ENCODE measurements at regions not wholly inside any gene's neighbourhood (a gene's known extent, or its start where the extent isn't known, plus 50 kb on each side); places are given as distances from the start of the nearest gene placed in this dataset.

GRCh38 chr4:127097061-127097460, 535.7 kb upstream of the INTU start:
- no peak overlapping the region for H3K27ac ChIP-seq
- no peak for TF ChIP-seq ZFX (IDR thresholded peaks at IDR 0.05; ENCODE audit: borderline replicate concordance)
- TF ChIP-seq, protein P1, sequence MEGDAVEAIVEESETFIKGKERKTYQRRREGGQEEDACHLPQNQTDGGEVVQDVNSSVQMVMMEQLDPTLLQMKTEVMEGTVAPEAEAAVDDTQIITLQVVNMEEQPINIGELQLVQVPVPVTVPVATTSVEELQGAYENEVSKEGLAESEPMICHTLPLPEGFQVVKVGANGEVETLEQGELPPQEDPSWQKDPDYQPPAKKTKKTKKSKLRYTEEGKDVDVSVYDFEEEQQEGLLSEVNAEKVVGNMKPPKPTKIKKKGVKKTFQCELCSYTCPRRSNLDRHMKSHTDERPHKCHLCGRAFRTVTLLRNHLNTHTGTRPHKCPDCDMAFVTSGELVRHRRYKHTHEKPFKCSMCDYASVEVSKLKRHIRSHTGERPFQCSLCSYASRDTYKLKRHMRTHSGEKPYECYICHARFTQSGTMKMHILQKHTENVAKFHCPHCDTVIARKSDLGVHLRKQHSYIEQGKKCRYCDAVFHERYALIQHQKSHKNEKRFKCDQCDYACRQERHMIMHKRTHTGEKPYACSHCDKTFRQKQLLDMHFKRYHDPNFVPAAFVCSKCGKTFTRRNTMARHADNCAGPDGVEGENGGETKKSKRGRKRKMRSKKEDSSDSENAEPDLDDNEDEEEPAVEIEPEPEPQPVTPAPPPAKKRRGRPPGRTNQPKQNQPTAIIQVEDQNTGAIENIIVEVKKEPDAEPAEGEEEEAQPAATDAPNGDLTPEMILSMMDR (IDR thresholded peaks at IDR 0.05): no peak

- TF ChIP-seq ZFX (IDR thresholded peaks at IDR 0.05; ENCODE audit: borderline replicate concordance): no peak
- TF ChIP-seq, protein P1 (IDR thresholded peaks at IDR 0.05): no peak
- no peak overlapping the region for H3K27ac ChIP-seq
Observed at GRCh38 chr4:127102361-127102760, 530.4 kb upstream of the INTU start.

DNA sequence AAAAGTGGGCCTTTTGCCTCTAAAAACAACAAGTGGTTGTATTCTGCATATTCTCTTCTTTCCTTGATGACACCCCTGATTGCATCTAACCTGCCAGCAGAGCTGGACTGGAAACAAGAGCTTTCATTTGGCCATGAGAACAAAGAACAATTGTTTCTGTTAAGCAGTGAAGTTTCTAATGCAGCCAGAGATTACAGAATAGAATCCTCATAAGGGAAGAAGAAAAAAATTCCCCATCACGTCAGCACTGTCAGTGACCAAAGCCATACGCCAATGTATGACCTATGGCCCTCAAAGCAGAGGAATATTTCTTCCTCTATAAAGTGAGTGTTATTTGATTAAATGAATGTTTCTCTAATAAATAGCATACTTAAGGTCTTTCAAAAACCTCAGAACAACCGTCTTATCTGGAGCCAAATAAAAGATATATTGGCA, 529.1 kb upstream of the INTU start:
- no peak for TF ChIP-seq ZFX (IDR thresholded peaks at IDR 0.05; ENCODE audit: borderline replicate concordance)
- no peak overlapping the region for H3K27ac ChIP-seq

- H3K27ac ChIP-seq: no peak overlapping the region
- no peak for TF ChIP-seq ZFX (IDR thresholded peaks at IDR 0.05; ENCODE audit: borderline replicate concordance)
- TF ChIP-seq, protein P1 (IDR thresholded peaks at IDR 0.05): no peak
Observed at GRCh38 chr4:127113844-127114362, 518.9 kb upstream of the INTU start.

GRCh38 chr4:127118681-127119080, 514.1 kb upstream of the INTU start:
- no peak overlapping the region for H3K27ac ChIP-seq
- no peak for TF ChIP-seq ZFX (IDR thresholded peaks at IDR 0.05; ENCODE audit: borderline replicate concordance)
- TF ChIP-seq, protein P1 (IDR thresholded peaks at IDR 0.05): no peak

GRCh38 chr4:127120441-127121090, 512.2 kb upstream of the INTU start:
- TF ChIP-seq ZFX (IDR thresholded peaks at IDR 0.05; ENCODE audit: borderline replicate concordance): no peak
- TF ChIP-seq, protein P1 (IDR thresholded peaks at IDR 0.05): no peak
- H3K27ac ChIP-seq: no peak overlapping the region

- TF ChIP-seq, protein P1 (IDR thresholded peaks at IDR 0.05): peak; percentile 34; the same call in 1 of the 2 replicates
- TF ChIP-seq ZFX (IDR thresholded peaks at IDR 0.05; ENCODE audit: borderline replicate concordance): no peak
- H3K27ac ChIP-seq: no peak overlapping the region
Observed at GRCh38 chr4:127124919-127125318, 507.8 kb upstream of the INTU start.

Data from 22Rv1 (cell line).